ENCODE measurements at regions not wholly inside any gene's neighbourhood (a gene's known extent, or its start where the extent isn't known, plus 50 kb on each side); places are given as distances from the start of the nearest gene placed in this dataset.

- TF ChIP-seq, protein P1, sequence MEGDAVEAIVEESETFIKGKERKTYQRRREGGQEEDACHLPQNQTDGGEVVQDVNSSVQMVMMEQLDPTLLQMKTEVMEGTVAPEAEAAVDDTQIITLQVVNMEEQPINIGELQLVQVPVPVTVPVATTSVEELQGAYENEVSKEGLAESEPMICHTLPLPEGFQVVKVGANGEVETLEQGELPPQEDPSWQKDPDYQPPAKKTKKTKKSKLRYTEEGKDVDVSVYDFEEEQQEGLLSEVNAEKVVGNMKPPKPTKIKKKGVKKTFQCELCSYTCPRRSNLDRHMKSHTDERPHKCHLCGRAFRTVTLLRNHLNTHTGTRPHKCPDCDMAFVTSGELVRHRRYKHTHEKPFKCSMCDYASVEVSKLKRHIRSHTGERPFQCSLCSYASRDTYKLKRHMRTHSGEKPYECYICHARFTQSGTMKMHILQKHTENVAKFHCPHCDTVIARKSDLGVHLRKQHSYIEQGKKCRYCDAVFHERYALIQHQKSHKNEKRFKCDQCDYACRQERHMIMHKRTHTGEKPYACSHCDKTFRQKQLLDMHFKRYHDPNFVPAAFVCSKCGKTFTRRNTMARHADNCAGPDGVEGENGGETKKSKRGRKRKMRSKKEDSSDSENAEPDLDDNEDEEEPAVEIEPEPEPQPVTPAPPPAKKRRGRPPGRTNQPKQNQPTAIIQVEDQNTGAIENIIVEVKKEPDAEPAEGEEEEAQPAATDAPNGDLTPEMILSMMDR (IDR thresholded peaks at IDR 0.05; ENCODE audit: control extremely low read depth, extremely low read depth, low read depth, missing control alignments), result no peak
- CTCF ChIA-PET, result no interaction called here
- POLR2A ChIA-PET, result no interaction called here
Observed at GRCh38 chr17:14590459-14591250, 289.8 kb downstream of the HS3ST3B1 start.

GRCh38 chr17:14585099-14585498 is 284.2 kb downstream of the HS3ST3B1 start:
- TF ChIP-seq, protein P1 (IDR thresholded peaks at IDR 0.05; ENCODE audit: control extremely low read depth, extremely low read depth, low read depth, missing control alignments), result no peak
- CTCF ChIA-PET, result no interaction called here
- POLR2A ChIA-PET, result no interaction called here
- no peak for DNase-seq (ENCODE audit: extremely low spot score)

More at GRCh38 chr17:14590459-14591250, 289.8 kb downstream of the HS3ST3B1 start:
- no peak for DNase-seq (ENCODE audit: extremely low spot score)

DNA sequence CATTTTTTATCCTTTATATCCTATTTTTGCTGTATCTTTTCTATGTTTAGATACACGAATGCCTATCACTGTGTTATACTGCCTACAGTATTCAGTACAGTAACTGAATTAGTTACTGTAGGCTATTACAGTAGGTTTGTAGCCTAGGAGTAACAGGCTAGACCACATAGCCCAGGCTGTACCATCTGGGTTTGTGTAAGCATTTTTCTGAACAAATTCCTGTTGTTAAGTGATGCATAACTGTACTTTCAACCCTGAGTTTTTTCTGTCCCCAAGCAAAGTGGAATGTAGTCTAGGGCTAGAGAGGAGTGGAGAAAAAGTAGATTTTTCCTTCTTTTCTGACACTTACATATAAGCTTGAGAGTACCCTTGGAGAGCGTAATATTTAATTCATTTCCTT is 282.1 kb downstream of the HS3ST3B1 start:
- no peak for DNase-seq (ENCODE audit: extremely low spot score)
- ChIA-PET CTCF (no interaction called here), POLR2A (no interaction called here)
- TF ChIP-seq, protein P1 (IDR thresholded peaks at IDR 0.05; ENCODE audit: control extremely low read depth, extremely low read depth, low read depth, missing control alignments), result no peak

- TF ChIP-seq, protein P1 (IDR thresholded peaks at IDR 0.05; ENCODE audit: control extremely low read depth, extremely low read depth, low read depth, missing control alignments), result no peak
- ChIA-PET POLR2A (no interaction called here), CTCF (no interaction called here)
- no peak for DNase-seq (ENCODE audit: extremely low spot score)
Observed at GRCh38 chr17:14581186-14581830, 280.4 kb downstream of the HS3ST3B1 start.

GRCh38 chr17:14580499-14580898 is 279.6 kb downstream of the HS3ST3B1 start:
- ChIA-PET CTCF (no interaction called here), POLR2A (no interaction called here)
- no peak for DNase-seq (ENCODE audit: extremely low spot score)
- TF ChIP-seq, protein P1 (IDR thresholded peaks at IDR 0.05; ENCODE audit: control extremely low read depth, extremely low read depth, low read depth, missing control alignments), result no peak

DNA sequence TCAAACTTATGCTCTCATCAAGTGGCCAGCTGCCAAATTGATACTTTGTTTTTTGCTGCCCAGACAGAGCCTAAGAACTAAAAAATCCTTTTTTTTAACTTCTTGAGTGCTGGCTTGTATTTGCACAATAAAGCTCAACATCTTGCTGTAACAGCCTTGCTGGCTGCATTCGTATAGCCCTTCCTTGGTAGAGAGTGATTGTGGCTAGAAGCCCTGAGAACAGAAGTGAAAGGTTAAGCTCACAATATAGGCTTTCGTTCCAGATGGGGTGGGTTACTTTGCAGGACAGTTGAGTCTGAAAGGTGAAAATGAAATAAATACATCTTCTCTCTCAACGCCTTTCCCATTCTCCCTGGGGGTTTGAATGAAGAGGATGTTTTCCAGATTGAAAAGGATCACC is 278.8 kb downstream of the HS3ST3B1 start:
- ChIA-PET CTCF (interaction anchor here (0.7 kb wide), 1 partner anchor 10 kb away, joined by 4 read pairs; no protein-coding TSS in a partner anchor), POLR2A (no interaction called here)
- DNase-seq (ENCODE audit: extremely low spot score), result no peak
- TF ChIP-seq, protein P1 (IDR thresholded peaks at IDR 0.05; ENCODE audit: control extremely low read depth, extremely low read depth, low read depth, missing control alignments), result no peak
